Astrocyte of the spinal cord (primary cell): ENCODE measurements at regions not wholly inside any gene's neighbourhood (a gene's known extent, or its start where the extent isn't known, plus 50 kb on each side); places are given as distances from the start of the nearest gene placed in this dataset.

Experiments used
- DNase-seq: peaks from one replicate; pipeline ENCODE4 v3.0.0; 2011; ENCODE audit warnings: low read depth, low spot score
- H3K4me3 ChIP-seq: 2 replicates; pipeline ENCODE4 v1.5.1; 2011; ENCODE audit warnings: low read depth, mild to moderate bottlenecking, low read length, moderate library complexity
- in situ Hi-C: cut with HindIII; loops from 2 replicates; pipeline ENCODE4 v1.10.0; 2017; ENCODE audit warnings: low sequenced_read_pairs
- TF ChIP-seq, protein P1 (sequence below): IDR thresholded peaks from 2 replicates; pipeline ENCODE4 v1.5.1; 2012; ENCODE audit warnings: low read depth, mild to moderate bottlenecking, low read length, inconsistent platforms

DNA sequence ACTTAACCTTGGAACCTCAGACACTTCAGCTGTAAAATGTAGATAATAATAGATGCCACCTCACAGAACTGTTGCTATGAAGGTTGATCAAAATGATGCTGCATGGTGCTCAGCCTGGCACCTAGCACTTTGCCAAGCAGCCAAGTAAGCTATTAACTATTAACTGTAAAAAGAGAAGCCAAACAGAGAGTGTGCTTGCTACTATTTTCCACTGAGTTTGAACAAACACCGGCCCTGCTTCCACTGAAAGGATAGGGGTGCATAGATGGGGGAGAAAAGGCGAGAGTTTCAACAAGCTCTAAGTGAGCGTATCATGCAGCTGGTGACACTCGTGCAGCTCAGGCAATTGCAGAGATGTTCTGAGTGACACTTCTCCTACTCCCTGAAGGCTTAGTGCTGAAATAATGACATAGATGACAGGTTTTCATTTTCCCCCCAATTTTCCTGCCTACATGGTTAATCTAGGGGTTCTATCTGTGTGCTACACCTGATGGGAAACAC, 78.2 kb downstream of the GPR88 start:
- in situ Hi-C loops: no loop called here
- TF ChIP-seq, protein P1, sequence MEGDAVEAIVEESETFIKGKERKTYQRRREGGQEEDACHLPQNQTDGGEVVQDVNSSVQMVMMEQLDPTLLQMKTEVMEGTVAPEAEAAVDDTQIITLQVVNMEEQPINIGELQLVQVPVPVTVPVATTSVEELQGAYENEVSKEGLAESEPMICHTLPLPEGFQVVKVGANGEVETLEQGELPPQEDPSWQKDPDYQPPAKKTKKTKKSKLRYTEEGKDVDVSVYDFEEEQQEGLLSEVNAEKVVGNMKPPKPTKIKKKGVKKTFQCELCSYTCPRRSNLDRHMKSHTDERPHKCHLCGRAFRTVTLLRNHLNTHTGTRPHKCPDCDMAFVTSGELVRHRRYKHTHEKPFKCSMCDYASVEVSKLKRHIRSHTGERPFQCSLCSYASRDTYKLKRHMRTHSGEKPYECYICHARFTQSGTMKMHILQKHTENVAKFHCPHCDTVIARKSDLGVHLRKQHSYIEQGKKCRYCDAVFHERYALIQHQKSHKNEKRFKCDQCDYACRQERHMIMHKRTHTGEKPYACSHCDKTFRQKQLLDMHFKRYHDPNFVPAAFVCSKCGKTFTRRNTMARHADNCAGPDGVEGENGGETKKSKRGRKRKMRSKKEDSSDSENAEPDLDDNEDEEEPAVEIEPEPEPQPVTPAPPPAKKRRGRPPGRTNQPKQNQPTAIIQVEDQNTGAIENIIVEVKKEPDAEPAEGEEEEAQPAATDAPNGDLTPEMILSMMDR: no peak
- no peak for DNase-seq
- no peak overlapping the region for H3K4me3 ChIP-seq

DNA sequence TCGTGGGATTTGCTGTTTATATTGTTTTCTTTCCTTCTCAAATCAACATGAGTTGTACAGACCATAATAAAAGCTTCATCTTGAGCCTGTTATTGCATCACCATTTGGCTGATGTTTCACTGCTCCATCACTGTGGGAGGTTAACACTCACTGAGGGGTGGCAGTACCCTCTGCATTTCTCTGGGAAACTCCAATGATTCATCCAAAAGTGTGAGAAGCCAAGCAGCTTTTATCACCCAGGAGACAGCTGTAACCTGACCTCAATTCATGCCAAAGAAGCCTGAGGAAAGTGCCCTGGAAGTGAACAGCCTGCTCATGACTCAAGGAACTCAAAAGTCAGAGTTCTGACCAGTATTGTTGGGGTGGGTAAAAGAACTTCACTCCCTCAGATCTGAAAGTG, 84.1 kb downstream of the GPR88 start:
- in situ Hi-C loops: no loop called here
- no peak overlapping the region for H3K4me3 ChIP-seq
- DNase-seq: peak; percentile 98
- TF ChIP-seq, protein P1: no peak

DNA sequence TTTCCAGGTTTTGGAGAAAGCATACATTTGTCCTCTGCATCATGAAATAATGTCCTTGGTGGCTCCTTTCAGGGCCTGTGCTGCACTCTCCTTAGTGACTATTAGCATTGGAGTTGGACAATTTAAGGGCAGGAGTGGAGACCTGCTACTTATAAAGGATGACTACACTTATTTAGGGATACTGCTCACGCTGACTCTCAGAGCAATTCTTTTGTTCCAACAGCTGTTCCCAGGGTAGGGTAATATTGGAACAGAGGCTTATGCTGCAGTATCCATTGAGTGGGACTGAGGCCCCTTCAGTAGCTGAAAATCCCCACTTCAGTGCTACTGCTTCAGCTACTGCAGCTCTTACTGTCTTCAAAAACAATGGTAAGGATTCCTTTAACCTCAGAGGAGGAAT, 84.6 kb downstream of the GPR88 start:
- in situ Hi-C loops: no loop called here
- TF ChIP-seq, protein P1: no peak
- H3K4me3 ChIP-seq: no peak overlapping the region
- DNase-seq: no peak

DNA sequence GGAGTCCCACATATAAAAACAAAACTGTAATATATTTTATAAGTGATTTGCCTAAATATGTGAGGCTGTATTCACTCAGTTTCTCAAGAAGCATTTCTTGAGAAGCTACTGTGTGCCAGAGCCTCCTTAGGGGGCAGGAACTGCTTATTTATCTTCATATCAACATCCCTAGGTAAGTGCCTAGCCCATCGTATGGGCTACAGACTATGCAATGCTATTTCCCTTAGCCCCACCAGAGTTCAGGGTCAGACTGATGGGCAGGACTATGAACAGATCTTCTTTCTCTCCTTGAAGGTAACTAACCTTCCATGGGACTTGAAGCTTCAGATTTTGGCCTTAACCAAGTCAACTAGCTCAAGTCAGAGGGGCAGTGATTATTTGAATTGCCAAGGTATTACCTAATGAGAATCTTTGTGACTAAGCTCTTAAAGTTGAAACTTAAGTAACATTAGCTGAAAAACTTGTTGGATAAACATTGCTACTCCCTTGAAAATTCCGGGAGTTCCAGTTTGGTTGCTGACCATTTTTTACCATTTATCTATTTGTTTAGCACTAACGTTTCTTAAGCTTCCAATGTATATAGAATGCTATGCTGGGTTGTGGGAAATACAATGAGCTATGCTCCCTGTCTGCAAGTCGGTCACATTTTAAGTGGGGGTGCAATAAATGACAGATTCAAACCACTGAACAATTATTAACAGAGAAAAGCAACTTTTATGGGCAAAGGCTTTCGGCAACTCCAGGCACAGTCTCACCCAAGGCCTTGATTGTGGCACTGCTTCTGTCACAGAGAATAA, 85.2 kb downstream of the GPR88 start:
- DNase-seq: peak; percentile 88

DNA sequence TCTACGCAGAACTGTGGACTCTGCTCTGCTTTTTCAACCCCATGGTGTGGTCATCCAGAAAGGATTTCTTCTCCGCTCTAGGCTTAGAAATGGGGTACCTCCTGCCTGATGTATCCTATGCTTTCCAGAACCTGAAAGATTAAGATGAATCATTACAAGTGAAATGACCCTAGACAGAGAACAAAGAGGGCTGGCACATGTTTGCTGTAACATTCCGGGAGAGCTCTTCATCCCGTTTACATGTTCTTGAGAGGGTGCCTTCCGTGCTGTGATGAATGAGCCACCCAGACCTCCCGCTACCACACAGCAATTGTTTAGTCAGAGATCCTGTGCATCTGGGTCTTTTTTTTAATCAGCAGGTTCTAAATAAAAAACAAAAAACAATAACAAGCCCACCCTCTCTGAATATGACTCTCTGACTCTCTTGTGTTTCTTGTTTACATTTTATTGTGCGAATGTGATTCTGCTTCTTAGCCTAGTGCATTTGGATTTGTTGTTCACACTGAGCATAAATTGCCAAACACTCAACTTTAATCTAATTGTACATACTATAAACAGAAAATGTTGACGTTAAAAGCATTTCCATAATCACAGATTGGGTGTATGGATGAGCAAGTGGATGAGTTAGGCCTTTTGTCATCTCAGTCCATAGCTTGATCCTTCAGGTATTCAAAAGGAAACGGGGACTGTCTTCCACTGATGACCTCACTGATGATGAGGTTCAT, 87.1 kb downstream of the GPR88 start:
- TF ChIP-seq, protein P1: no peak
- DNase-seq: peak; percentile 50
- in situ Hi-C loops: no loop called here
- no peak overlapping the region for H3K4me3 ChIP-seq

More for the DNA sequence above, 85.2 kb downstream of the GPR88 start:
- no peak overlapping the region for H3K4me3 ChIP-seq
- in situ Hi-C loops: no loop called here
- TF ChIP-seq, protein P1: no peak

DNA sequence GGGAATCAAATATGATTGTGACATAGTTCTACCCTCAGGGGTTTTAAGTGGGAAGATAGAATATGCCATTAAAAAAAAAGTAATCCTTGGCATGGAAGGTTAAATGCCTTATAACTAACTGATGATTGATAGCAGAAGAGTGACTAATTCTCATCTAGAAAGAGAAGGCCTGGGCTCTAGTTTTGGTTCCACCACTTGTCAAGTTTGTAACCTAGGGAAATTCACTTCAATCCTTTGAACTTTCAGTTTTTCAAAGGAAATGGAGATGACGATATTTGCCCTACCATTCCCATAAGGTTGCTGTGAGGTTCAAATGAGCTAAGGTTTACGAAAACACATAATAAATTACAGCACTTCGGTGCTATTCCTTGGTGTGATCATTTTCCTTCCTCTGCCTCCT, 88.5 kb downstream of the GPR88 start:
- TF ChIP-seq, protein P1: no peak
- in situ Hi-C loops: no loop called here
- H3K4me3 ChIP-seq: no peak overlapping the region
- peak; percentile 13 for DNase-seq
